ENCODE measurements at regions not wholly inside any gene's neighbourhood (a gene's known extent, or its start where the extent isn't known, plus 50 kb on each side); places are given as distances from the start of the nearest gene placed in this dataset.

- DNase-seq: no peak
These were observed 50.8 kb upstream of the ANP32A start for GRCh38 chr15:68871507-68871906.

DNA sequence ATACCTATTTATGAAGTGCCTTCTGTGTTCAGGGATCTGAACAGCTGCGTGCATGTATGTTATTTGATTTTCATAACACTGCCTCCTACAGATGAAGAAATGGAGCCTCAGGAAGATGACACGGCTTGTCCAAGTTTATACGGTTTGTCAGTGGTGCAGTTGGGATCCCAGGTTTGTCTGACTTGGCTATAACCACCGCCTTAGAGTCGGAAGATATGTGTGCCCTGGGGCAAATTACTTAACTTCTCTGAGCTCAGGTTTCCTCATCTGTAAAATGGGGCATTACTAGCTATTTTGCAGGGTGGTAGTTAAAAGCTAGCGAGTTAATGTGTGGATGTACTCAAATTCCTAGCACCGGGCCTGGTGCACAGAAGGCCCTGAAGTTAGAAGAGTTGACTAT is 54.1 kb upstream of the ANP32A start:
- DNase-seq: no peak

DNA sequence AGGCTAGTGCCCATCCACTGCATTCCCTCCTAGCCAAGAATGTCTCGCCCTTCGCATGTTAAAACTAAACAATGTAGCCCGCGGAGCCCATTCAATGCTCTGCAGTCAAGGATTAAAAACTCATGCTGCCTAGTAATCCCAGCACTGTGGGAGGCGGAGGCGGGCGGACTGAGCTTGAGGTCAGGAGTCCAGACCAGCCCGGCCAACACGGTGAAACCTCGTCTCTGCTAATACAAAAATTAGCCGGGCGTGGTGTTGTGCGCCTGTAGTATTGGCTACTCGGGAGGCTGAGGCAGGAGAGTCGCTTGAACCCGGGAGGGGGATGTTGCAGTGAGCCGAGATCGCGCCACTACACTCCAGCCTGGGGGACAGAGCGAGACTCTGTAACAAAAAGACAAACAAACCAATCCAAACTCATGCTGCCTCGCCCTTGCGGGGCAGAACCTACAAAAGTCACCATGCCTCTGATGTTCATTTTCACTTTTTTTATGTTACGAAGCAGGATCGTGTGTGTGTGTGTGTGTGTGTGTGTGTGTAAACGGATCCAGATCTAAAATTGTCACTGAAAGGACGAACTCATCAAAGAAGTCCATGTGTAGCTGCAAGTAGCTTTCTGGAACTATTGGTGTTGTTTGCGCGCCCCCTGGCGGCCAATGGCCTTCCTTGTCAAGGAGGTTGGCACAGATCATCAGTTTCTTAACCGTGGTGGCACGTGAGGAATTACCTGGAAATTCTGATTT is 54.8 kb upstream of the SPESP1 start:
- peak; percentile 74 for DNase-seq

DNA sequence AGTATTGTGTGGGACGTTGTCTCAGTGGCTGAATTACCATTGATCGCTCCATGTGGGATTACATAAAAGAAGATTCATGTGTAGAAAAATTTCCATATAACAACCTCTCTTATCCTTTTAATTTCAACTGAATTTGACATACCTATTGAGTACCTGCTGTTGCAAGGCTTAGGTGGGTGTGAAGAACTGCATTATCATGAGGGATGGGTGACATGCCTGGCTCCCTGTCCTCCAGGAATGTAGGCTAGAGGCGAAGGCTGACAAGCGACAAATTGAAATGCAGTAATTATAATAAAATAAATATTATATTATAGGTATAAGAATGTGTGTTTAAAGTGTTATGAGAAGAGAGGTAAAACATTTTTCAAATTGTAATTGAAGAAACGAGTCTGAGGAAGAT is 52.7 kb upstream of the SPESP1 start:
- DNase-seq: no peak

- DNase-seq: no peak
These were observed 49.9 kb upstream of the SPESP1 start for GRCh38 chr15:68880382-68880781.

All from T1000 (cell line).